Naive thymus-derived CD4-positive, alpha-beta T cell (primary cell): ENCODE measurements at regions not wholly inside any gene's neighbourhood (a gene's known extent, or its start where the extent isn't known, plus 50 kb on each side); places are given as distances from the start of the nearest gene placed in this dataset.
A peak's percentile ranks its signal among the peaks of the same experiment; 100 is the strongest.

Source experiments
- ATAC-seq: fragments of 150-1000 bp; cut with Tn5 transposase; 2 replicates; pipeline ENCODE4 v1.10.0; 2021; ENCODE audit warnings: mild to moderate bottlenecking, moderate library complexity
- CTCF ChIA-PET: fragments of 350-600 bp; sonication (Branson Sonifier 250); formaldehyde crosslinking; loops from one replicate; lab custom pipeline; 2021; ENCODE audit warnings: antibody characterized with exemption; lab: Charles Lee
- POLR2A ChIA-PET: fragments of 350-600 bp; sonication (Branson Sonifier 250); formaldehyde crosslinking; loops from one replicate; lab custom pipeline; 2021; ENCODE audit warnings: antibody characterized with exemption, inconsistent platforms; lab: Charles Lee
- DNase-seq, 9 donors: peaks; one replicate each; pipeline versions ENCODE4 v3.0.0 to v3.0.0-alpha.2; 2020 to 2022; ENCODE audit warnings: mixed read lengths in 1 of 9
- H3K27ac ChIP-seq: one replicate; pipeline ENCODE4 v1.7.0; 2013; ENCODE audit warnings: mild to moderate bottlenecking, low read depth, low read length, moderate library complexity
- H3K27me3 ChIP-seq, 2 donors: one replicate each; pipeline ENCODE4 v1.7.0; 2013; ENCODE audit warnings: low read length in 2 of 2, mild to moderate bottlenecking in 2 of 2, moderate library complexity in 2 of 2; ENCODE audit not compliant: control insufficient read depth in 2 of 2, insufficient read depth in 2 of 2
- H3K36me3 ChIP-seq, 3 experiments: 1 replicate in 2 of 3; 2 replicates in 1 of 3; pipeline ENCODE4 v1.7.0; 2013; ENCODE audit warnings: low read length in 3 of 3, mild to moderate bottlenecking in 3 of 3, moderate library complexity in 1 of 3; ENCODE audit not compliant: insufficient read depth in 3 of 3, control insufficient read depth in 2 of 3
- H3K4me1 ChIP-seq, 2 donors: one replicate each; pipeline ENCODE4 v1.7.0; 2013; ENCODE audit warnings: low read length in 2 of 2, mild to moderate bottlenecking in 2 of 2, moderate library complexity in 1 of 2; ENCODE audit not compliant: control insufficient read depth in 2 of 2, insufficient read depth in 2 of 2
- H3K4me3 ChIP-seq: 2 replicates; pipeline ENCODE4 v1.7.0; 2013; ENCODE audit warnings: mild to moderate bottlenecking, low read length
- H3K9me3 ChIP-seq, 3 experiments: 1 replicate in 2 of 3; 2 replicates in 1 of 3; pipeline ENCODE4 v1.7.0; 2013; ENCODE audit warnings: low read length in 3 of 3; ENCODE audit not compliant: control insufficient read depth in 2 of 3
- H3K27ac Mint-ChIP-seq, 9 donors: one replicate each; pipeline ENCODE4 v1.8.0; 2020 to 2022; ENCODE audit warnings: mixed read lengths in 9 of 9, mild to moderate bottlenecking in 8 of 9, moderate library complexity in 5 of 9, inconsistent platforms in 2 of 9
- H3K27me3 Mint-ChIP-seq, 5 donors: one replicate each; pipeline ENCODE4 v1.8.0; 2021 to 2022; ENCODE audit warnings: mixed read lengths in 5 of 5, mild to moderate bottlenecking in 1 of 5
- H3K36me3 Mint-ChIP-seq, 5 donors: one replicate each; pipeline ENCODE4 v1.8.0; 2020 to 2022; ENCODE audit warnings: mixed read lengths in 5 of 5, mild to moderate bottlenecking in 3 of 5, inconsistent platforms in 1 of 5
- H3K4me1 Mint-ChIP-seq, 7 donors: one replicate each; pipeline ENCODE4 v1.8.0; 2020 to 2022; ENCODE audit warnings: mixed read lengths in 7 of 7, mild to moderate bottlenecking in 3 of 7, inconsistent platforms in 1 of 7
- H3K4me3 Mint-ChIP-seq, 10 donors: one replicate each; pipeline ENCODE4 v1.8.0; 2020 to 2022; ENCODE audit warnings: mild to moderate bottlenecking in 10 of 10, mixed read lengths in 10 of 10, moderate library complexity in 6 of 10, inconsistent platforms in 2 of 10
- H3K9me3 Mint-ChIP-seq, 11 donors: one replicate each; pipeline ENCODE4 v1.8.0; 2020 to 2022; ENCODE audit warnings: mixed read lengths in 11 of 11, mild to moderate bottlenecking in 4 of 11, inconsistent platforms in 1 of 11, moderate library complexity in 1 of 11
- intact Hi-C, 2 donors: fragments of 100-400 bp; cut with micrococcal nuclease; formaldehyde crosslinking; loops; one replicate each; pipeline ENCODE4 v1.15.1; 2023

- H3K27ac ChIP-seq: no peak overlapping the region
- ChIA-PET CTCF (interaction anchor here (0.7 to 1.6 kb wide), 2 partner anchors 95 to 480 kb away, joined by 3 to 5 read pairs; no protein-coding TSS in a partner anchor), POLR2A (no interaction called here)
- ATAC-seq (peak; percentile 79), DNase-seq (peak in 6 of 9 donors; percentile 38 to 47 (median 40))
- H3K9me3 Mint-ChIP-seq: no peaks in the 10 kb centered on the region
- H3K36me3 Mint-ChIP-seq: no peaks in the 10 kb centered on the region
- peaks cover 0 to 33% (median 17%) of the 10 kb centered on the region in 5 donors for H3K27me3 Mint-ChIP-seq
- H3K4me3 ChIP-seq: no peak overlapping the region
- no peaks in the 10 kb centered on the region for H3K27me3 ChIP-seq
- no peaks in the 10 kb centered on the region for H3K36me3 ChIP-seq
- H3K4me1 ChIP-seq: no peaks in the 10 kb centered on the region
- no peak overlapping the region for H3K4me3 Mint-ChIP-seq
- no peak overlapping the region for H3K27ac Mint-ChIP-seq
- H3K4me1 Mint-ChIP-seq: peaks cover 0 to 6% (median 4%) of the 10 kb centered on the region in 7 donors
- H3K9me3 ChIP-seq: no peaks in the 10 kb centered on the region
- intact Hi-C loops: loop anchor here (1.0 to 5.0 kb wide), 5 partner anchors 95 to 1198 kb away; no protein-coding TSS in a partner anchor
These were observed 174.7 kb downstream of the HERPUD2 start for GRCh38 chr7:35519971-35520809.

- H3K9me3 ChIP-seq: no peaks in the 10 kb centered on the region
- Mint-ChIP-seq H3K4me1 (peaks cover 0 to 6% (median 4%) of the 10 kb centered on the region in 7 donors), H3K36me3 (no peaks in the 10 kb centered on the region), H3K9me3 (no peaks in the 10 kb centered on the region), H3K27ac (no peak overlapping the region), H3K27me3 (peaks cover 0 to 29% (median 14%) of the 10 kb centered on the region in 5 donors), H3K4me3 (no peak overlapping the region)
- H3K27ac ChIP-seq: no peak overlapping the region
- ChIA-PET POLR2A (no interaction called here), CTCF (interaction anchor here (1.6 kb wide), 1 partner anchor 94 kb away, joined by 5 read pairs; no protein-coding TSS in a partner anchor)
- no peaks in the 10 kb centered on the region for H3K27me3 ChIP-seq
- no peak for DNase-seq
- no peaks in the 10 kb centered on the region for H3K4me1 ChIP-seq
- H3K36me3 ChIP-seq: no peaks in the 10 kb centered on the region
- H3K4me3 ChIP-seq: no peak overlapping the region
- no peak for ATAC-seq
- intact Hi-C loops: no loop called here
These were observed 176.2 kb downstream of the HERPUD2 start for GRCh38 chr7:35518767-35519166.

- Mint-ChIP-seq H3K9me3 (no peaks in the 10 kb centered on the region), H3K4me1 (peaks cover 0 to 6% (median 4%) of the 10 kb centered on the region in 7 donors), H3K4me3 (no peak overlapping the region), H3K27me3 (peaks cover 0 to 29% (median 8%) of the 10 kb centered on the region in 5 donors), H3K27ac (no peak overlapping the region), H3K36me3 (no peaks in the 10 kb centered on the region)
- intact Hi-C loops: no loop called here
- DNase-seq (no peak), ATAC-seq (no peak)
- ChIA-PET POLR2A (no interaction called here), CTCF (no interaction called here)
- H3K4me3 ChIP-seq: no peak overlapping the region
- no peaks in the 10 kb centered on the region for H3K9me3 ChIP-seq
- no peaks in the 10 kb centered on the region for H3K27me3 ChIP-seq
- H3K36me3 ChIP-seq: no peaks in the 10 kb centered on the region
- H3K4me1 ChIP-seq: no peaks in the 10 kb centered on the region
- no peak overlapping the region for H3K27ac ChIP-seq
These were observed 178.4 kb downstream of the HERPUD2 start for GRCh38 chr7:35516498-35516897.

GRCh38 chr7:35513828-35514227 is 181.1 kb downstream of the HERPUD2 start:
- Histone ChIP-seq H3K4me1 (no peaks in the 10 kb centered on the region), H3K9me3 (no peaks in the 10 kb centered on the region), H3K27ac (no peak overlapping the region), H3K27me3 (no peaks in the 10 kb centered on the region), H3K4me3 (no peak overlapping the region), H3K36me3 (no peaks in the 10 kb centered on the region)
- Mint-ChIP-seq H3K9me3 (peaks cover 0 to 1% (median 0%) of the 10 kb centered on the region in 11 donors), H3K4me1 (no peaks in the 10 kb centered on the region), H3K36me3 (no peaks in the 10 kb centered on the region), H3K27ac (no peak overlapping the region), H3K4me3 (no peak overlapping the region), H3K27me3 (peaks cover 6 to 22% (median 10%) of the 10 kb centered on the region in 5 donors)
- intact Hi-C loops: no loop called here
- no peak for ATAC-seq
- DNase-seq: no peak
- ChIA-PET POLR2A (no interaction called here), CTCF (no interaction called here)

GRCh38 chr7:35513195-35513594 is 181.7 kb downstream of the HERPUD2 start:
- H3K4me1 Mint-ChIP-seq: no peaks in the 10 kb centered on the region
- H3K27me3 Mint-ChIP-seq: peaks cover 6 to 19% (median 10%) of the 10 kb centered on the region in 5 donors
- no peak overlapping the region for H3K27ac Mint-ChIP-seq
- Histone ChIP-seq H3K36me3 (no peaks in the 10 kb centered on the region), H3K27me3 (no peaks in the 10 kb centered on the region), H3K4me1 (no peaks in the 10 kb centered on the region), H3K9me3 (no peaks in the 10 kb centered on the region), H3K4me3 (no peak overlapping the region), H3K27ac (no peak overlapping the region)
- DNase-seq (no peak), ATAC-seq (no peak)
- intact Hi-C loops: no loop called here
- peaks cover 0 to 1% (median 0%) of the 10 kb centered on the region in 11 donors for H3K9me3 Mint-ChIP-seq
- ChIA-PET CTCF (no interaction called here), POLR2A (no interaction called here)
- no peaks in the 10 kb centered on the region for H3K36me3 Mint-ChIP-seq
- H3K4me3 Mint-ChIP-seq: no peak overlapping the region

- H3K4me1 ChIP-seq: no peaks in the 10 kb centered on the region
- Mint-ChIP-seq H3K4me1 (no peaks in the 10 kb centered on the region), H3K27me3 (peaks cover 6 to 17% (median 10%) of the 10 kb centered on the region in 5 donors), H3K4me3 (no peak overlapping the region), H3K36me3 (no peaks in the 10 kb centered on the region), H3K27ac (no peak overlapping the region), H3K9me3 (peaks cover 0 to 1% (median 0%) of the 10 kb centered on the region in 11 donors)
- ChIA-PET POLR2A (no interaction called here), CTCF (no interaction called here)
- H3K36me3 ChIP-seq: no peaks in the 10 kb centered on the region
- no peak for DNase-seq
- no peaks in the 10 kb centered on the region for H3K9me3 ChIP-seq
- no peak for ATAC-seq
- H3K27ac ChIP-seq: no peak overlapping the region
- intact Hi-C loops: no loop called here
- H3K27me3 ChIP-seq: no peaks in the 10 kb centered on the region
- no peak overlapping the region for H3K4me3 ChIP-seq
These were observed 182.2 kb downstream of the HERPUD2 start for GRCh38 chr7:35512716-35513115.
